ENCODE measurements at regions not wholly inside any gene's neighbourhood (a gene's known extent, or its start where the extent isn't known, plus 50 kb on each side); places are given as distances from the start of the nearest gene placed in this dataset.

GRCh38 chr3:94303266-94303665, 240.4 kb downstream of the NSUN3 start (continued):
- TF ChIP-seq CHD7 (IDR thresholded peaks at IDR 0.05; ENCODE audit: insufficient replicate concordance, low read length), result no peak
- no peak for TF ChIP-seq BCL11A (IDR thresholded peaks at IDR 0.05; ENCODE audit: low read depth in 2 of 2, low read length in 2 of 2)
- no peak for TF ChIP-seq SP1 (IDR thresholded peaks at IDR 0.05; ENCODE audit: low read depth, low read length)

Data from H1 (cell line).